OCI-LY1 (cell line): ENCODE measurements at regions not wholly inside any gene's neighbourhood (a gene's known extent, or its start where the extent isn't known, plus 50 kb on each side); places are given as distances from the start of the nearest gene placed in this dataset.

Experiments used
- H2AFZ ChIP-seq: fragments of 200-600 bp; sonication (generic), shearing (Covaris generic); 2 replicates; pipeline ENCODE4 v1.6.0; 2014; ENCODE audit warnings: antibody characterized with exemption, mild to moderate bottlenecking, low read length
- H3F3A ChIP-seq: fragments of 200-600 bp; sonication (generic), shearing (Covaris generic); 2 replicates; pipeline ENCODE4 v1.6.0; 2014; ENCODE audit warnings: mild to moderate bottlenecking, antibody characterized with exemption, low read length, moderate library complexity; ENCODE audit not compliant: insufficient read depth
- H3K27ac ChIP-seq: fragments of 200-600 bp; sonication (generic); 2 replicates; pipeline ENCODE4 v1.5.1; 2014; ENCODE audit warnings: low read length, mixed run types, mild to moderate bottlenecking, low read depth; ENCODE audit not compliant: poor library complexity, severe bottlenecking
- H3K27me3 ChIP-seq: fragments of 200-600 bp; sonication (generic); 2 replicates; pipeline ENCODE4 v1.6.0; 2014; ENCODE audit warnings: antibody characterized with exemption, mild to moderate bottlenecking, low read length, moderate library complexity; ENCODE audit not compliant: insufficient read depth
- H3K36me3 ChIP-seq: fragments of 200-600 bp; sonication (generic); 2 replicates; pipeline ENCODE4 v1.6.1; 2014; ENCODE audit warnings: mild to moderate bottlenecking, antibody characterized with exemption, low read length, moderate library complexity, mixed read lengths; ENCODE audit not compliant: insufficient read depth
- H3K4me1 ChIP-seq: fragments of 200-600 bp; sonication (generic); 2 replicates; pipeline ENCODE4 v1.5.1; 2014; ENCODE audit warnings: mild to moderate bottlenecking, low read length, moderate library complexity; ENCODE audit not compliant: insufficient read depth, severe bottlenecking
- H3K4me2 ChIP-seq: fragments of 200-600 bp; sonication (generic), shearing (Covaris generic); 2 replicates; pipeline ENCODE4 v1.6.1; 2014; ENCODE audit warnings: low read length
- H3K4me3 ChIP-seq: fragments of 200-600 bp; sonication (generic); 2 replicates; pipeline ENCODE4 v1.5.1; 2014; ENCODE audit warnings: low read length, low read depth, mild to moderate bottlenecking, mixed read lengths; ENCODE audit not compliant: poor library complexity, severe bottlenecking
- H3K79me2 ChIP-seq: fragments of 200-600 bp; shearing (Covaris generic); 2 replicates; pipeline ENCODE4 v1.6.1; 2016; ENCODE audit warnings: mixed run types, low read length, mixed read lengths; ENCODE audit not compliant: insufficient read depth
- H3K9ac ChIP-seq: fragments of 200-600 bp; sonication (generic), shearing (Covaris generic); 2 replicates; pipeline ENCODE4 v1.6.1; 2014; ENCODE audit warnings: mild to moderate bottlenecking, low read length, mixed read lengths
- H3K9me2 ChIP-seq: fragments of 200-600 bp; sonication (generic), shearing (Covaris generic); 2 replicates; pipeline ENCODE4 v1.6.1; 2014; ENCODE audit warnings: low read depth, mild to moderate bottlenecking, low read length, mixed read lengths
- H3K9me3 ChIP-seq: fragments of 200-600 bp; shearing (Covaris generic); 2 replicates; pipeline ENCODE4 v1.6.1; 2014; ENCODE audit warnings: low read length, mixed read lengths
- H4K20me1 ChIP-seq: fragments of 200-600 bp; sonication (generic), shearing (Covaris generic); 2 replicates; pipeline ENCODE4 v1.6.0; 2016; ENCODE audit warnings: mild to moderate bottlenecking, low read length; ENCODE audit not compliant: insufficient read depth
- CTCF ChIP-seq: fragments of 200-600 bp; sonication (generic), shearing (Covaris generic); IDR thresholded peaks from 2 replicates; pipeline ENCODE4 v1.5.1; 2017; ENCODE audit warnings: mild to moderate bottlenecking, antibody characterized with exemption, low read length, moderate library complexity, mixed read lengths
- EZH2 ChIP-seq: fragments of 200-600 bp; sonication (generic), shearing (Covaris generic); IDR thresholded peaks from 2 replicates; pipeline ENCODE4 v1.8.0; 2017; ENCODE audit warnings: borderline replicate concordance, mixed run types, mild to moderate bottlenecking, antibody characterized with exemption, low read length, moderate library complexity, mixed read lengths

GRCh38 chr3:30266524-30266923, 339.9 kb upstream of the TGFBR2 start:
- no peaks in the 10 kb centered on the region for H3K9me2 ChIP-seq
- H3K4me1 ChIP-seq = peaks cover 6% of the 10 kb centered on the region
- no peak overlapping the region for H3K4me3 ChIP-seq
- no peaks in the 10 kb centered on the region for H3K27me3 ChIP-seq
- no peaks in the 10 kb centered on the region for H4K20me1 ChIP-seq
- no peak overlapping the region for H2AFZ ChIP-seq
- H3K36me3 ChIP-seq = no peaks in the 10 kb centered on the region
- H3K9ac ChIP-seq = no peak overlapping the region
- no peak for TF ChIP-seq CTCF
- no peak for TF ChIP-seq EZH2
- H3F3A ChIP-seq = no peaks in the 10 kb centered on the region
- H3K79me2 ChIP-seq = no peaks in the 10 kb centered on the region
- no peak overlapping the region for H3K27ac ChIP-seq
- H3K4me2 ChIP-seq = no peak overlapping the region
- no peaks in the 10 kb centered on the region for H3K9me3 ChIP-seq

GRCh38 chr3:30268288-30268687, 338.1 kb upstream of the TGFBR2 start:
- H4K20me1 ChIP-seq = no peaks in the 10 kb centered on the region
- no peak overlapping the region for H3K4me3 ChIP-seq
- no peaks in the 10 kb centered on the region for H3K36me3 ChIP-seq
- no peak overlapping the region for H3K9ac ChIP-seq
- H3K27ac ChIP-seq = no peak overlapping the region
- no peaks in the 10 kb centered on the region for H3K9me2 ChIP-seq
- H3K79me2 ChIP-seq = no peaks in the 10 kb centered on the region
- H3F3A ChIP-seq = no peaks in the 10 kb centered on the region
- H3K4me1 ChIP-seq = peaks cover 6% of the 10 kb centered on the region
- no peaks in the 10 kb centered on the region for H3K27me3 ChIP-seq
- TF ChIP-seq CTCF (no peak), EZH2 (no peak)
- no peak overlapping the region for H3K4me2 ChIP-seq
- H3K9me3 ChIP-seq = no peaks in the 10 kb centered on the region
- no peak overlapping the region for H2AFZ ChIP-seq

GRCh38 chr3:30269751-30270445, 336.5 kb upstream of the TGFBR2 start:
- H3K36me3 ChIP-seq = no peaks in the 10 kb centered on the region
- no peak overlapping the region for H2AFZ ChIP-seq
- no peak for TF ChIP-seq CTCF
- no peak for TF ChIP-seq EZH2
- H3K79me2 ChIP-seq = no peaks in the 10 kb centered on the region
- H3K9ac ChIP-seq = no peak overlapping the region
- no peaks in the 10 kb centered on the region for H3K27me3 ChIP-seq
- no peaks in the 10 kb centered on the region for H4K20me1 ChIP-seq
- no peaks in the 10 kb centered on the region for H3K9me2 ChIP-seq
- H3K4me1 ChIP-seq = peaks cover 6% of the 10 kb centered on the region
- H3K4me3 ChIP-seq = no peak overlapping the region
- no peaks in the 10 kb centered on the region for H3F3A ChIP-seq
- no peaks in the 10 kb centered on the region for H3K9me3 ChIP-seq
- H3K27ac ChIP-seq = no peak overlapping the region
- no peak overlapping the region for H3K4me2 ChIP-seq
